ENCODE measurements at regions not wholly inside any gene's neighbourhood (a gene's known extent, or its start where the extent isn't known, plus 50 kb on each side); places are given as distances from the start of the nearest gene placed in this dataset.
"Not testable (repeated sequence)": the region's sequence is repeated elsewhere in the genome, so short reads cannot be mapped to it uniquely, and the experiment has no call there.

DNA sequence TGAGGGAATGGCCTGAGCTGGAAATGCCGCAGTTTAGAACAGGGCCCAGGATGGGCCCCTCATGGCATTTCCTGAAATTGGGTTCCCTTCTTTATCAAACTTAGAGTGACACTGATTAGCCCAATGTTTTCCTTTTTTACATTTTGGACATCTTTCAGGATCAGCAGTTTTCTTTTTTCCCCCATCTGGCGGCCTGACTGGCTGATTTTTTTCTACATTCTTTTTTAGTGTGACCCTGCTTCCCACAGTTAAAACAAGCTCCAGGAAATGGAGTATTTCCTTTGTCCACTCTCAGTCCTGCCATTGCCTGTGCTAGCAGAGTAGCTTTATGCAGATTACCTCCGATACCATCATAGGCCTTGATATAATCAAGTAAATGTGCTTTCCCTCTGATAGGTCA lies 185.8 kb upstream of the IGF1 start:
- DNase-seq (ENCODE audit: low read depth in 3 of 3), result not testable (repeated sequence)

DNA sequence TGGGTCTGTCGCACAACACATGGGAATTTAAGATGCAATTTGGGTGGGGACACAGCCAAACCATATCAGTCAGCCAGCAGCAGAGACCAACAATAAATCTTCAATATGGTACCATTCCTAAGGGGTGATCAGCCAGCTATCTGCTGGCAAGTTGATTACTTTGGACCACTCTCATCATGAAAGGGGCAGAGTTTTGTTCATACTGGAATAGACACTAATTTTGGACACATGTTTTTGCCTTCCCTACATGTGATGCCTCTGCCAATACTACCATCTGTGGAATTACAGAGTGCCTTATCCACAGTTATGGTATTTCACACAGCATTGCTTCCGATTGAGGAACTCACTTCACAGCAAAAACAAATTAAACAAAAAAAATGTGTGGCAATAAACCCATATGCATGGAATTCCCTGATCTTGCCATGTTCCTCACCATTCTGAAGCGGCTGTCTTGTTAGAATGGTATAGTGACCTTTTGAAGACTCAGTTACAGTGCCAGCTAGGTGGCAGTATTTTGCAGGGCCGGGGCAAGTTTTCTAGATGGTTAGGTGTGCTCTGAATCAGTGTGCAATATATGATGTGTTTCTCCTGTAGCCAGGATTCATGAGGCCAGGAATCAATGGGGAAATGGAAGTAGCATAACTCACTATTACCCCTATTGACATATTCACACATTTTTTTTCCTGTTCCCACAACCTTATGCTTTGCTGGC lies 179.0 kb upstream of the IGF1 start:
- no peak for DNase-seq (ENCODE audit: low read depth in 3 of 3)

DNA sequence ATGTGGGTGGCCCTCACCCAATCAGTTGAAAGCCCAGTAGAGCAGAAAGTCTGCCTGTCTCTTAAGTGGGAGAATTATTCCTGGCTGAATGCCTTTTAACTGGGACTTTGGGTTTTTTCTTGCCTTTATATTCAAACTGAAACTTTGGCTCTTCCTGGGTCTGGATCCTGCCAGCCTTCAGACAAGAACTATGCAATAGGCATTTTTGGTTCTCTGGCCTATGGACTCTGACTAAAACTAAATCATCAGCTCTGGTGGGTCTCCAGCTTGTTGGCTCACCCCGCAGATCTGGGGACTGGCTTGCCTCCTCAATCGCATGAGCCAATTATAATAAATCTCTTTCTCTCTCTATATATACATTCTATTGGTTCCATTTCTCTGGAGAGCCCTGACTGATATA lies 173.0 kb upstream of the IGF1 start:
- no peak for DNase-seq (ENCODE audit: low read depth in 3 of 3)

DNA sequence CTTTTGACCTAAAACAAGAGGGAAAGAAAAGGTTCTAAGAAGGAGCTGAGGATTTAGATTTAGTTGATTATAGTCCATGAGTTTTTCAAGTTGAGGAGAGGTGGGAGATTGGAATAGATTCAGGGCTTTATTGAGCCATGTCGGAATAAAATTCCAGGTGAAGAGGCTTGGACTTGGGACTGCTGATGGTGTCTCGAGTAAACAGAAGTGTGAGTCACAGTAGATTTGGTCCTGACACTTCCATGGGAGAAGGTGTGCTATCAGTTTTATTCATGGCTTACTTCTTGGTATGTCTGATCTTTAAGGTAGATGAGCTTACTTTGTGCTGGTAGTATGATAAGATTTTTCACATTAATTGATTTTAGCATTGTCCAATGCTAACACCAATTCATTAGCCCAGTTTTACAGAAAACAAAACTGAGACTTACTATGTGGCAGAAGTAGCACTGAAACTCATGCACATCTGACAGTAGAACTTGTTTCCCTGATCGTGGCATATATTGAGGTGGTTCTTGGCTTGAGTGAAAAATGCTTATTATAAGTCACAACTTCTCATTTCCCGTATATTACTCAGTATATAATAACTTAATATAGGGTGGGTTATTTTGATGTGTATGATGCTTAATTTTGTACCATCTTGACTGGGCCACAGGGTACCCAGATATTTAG lies 172.4 kb upstream of the IGF1 start:
- no peak for DNase-seq (ENCODE audit: low read depth in 3 of 3)

DNA sequence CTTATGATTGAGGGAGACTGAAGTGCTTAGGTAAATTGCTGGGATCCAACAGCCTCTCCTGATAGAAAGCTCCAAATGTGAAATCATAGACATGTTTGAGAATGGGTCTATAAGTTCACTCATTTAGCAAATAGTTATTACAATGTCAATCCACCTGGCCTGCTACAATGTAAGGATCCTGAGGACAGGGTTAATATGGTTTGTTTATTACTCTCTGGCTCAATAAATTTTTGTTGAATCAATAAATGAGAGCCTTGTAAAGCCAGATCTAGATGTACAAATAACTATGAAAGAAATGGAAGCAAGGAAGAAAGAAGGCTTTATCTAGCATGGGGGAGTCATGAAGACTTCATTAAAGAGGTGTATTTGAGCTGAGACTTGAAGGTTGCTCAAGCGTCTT lies 165.6 kb upstream of the IGF1 start:
- DNase-seq (ENCODE audit: low read depth in 3 of 3), result no peak

DNA sequence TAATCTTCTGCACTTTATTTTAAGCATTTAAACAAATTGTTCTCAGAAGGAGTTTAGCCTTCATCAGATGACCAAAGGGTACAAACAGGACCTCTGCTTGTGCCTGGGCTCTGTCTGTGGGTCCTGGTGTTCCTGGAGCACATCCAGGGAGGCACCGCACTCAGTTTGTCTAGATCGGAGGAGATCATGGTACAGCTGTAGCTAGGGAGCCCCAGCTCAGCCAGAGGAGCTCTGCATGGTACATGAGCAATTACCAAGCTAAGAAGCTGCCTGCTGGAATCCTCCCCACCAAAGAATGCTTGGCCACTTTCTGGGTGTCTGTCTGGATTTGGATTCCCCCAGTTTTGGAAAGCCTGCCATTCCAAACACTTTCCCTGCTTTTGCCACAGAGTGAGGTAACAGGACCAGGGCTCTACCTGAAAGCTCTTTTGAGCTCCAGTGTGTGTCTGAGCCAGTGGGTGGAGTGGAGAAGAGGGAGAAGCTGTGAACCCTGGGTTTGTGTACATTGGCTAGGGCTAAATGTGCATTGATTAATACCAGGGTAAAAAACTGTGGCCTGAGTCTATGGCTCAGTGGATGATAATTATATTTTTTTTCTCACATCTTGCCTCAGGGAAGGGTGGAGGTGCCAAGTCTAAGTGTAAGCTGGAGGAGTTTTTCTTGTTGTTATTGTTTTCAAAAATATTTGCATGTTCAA lies 163.7 kb upstream of the IGF1 start:
- no peak for DNase-seq (ENCODE audit: low read depth in 3 of 3)

DNA sequence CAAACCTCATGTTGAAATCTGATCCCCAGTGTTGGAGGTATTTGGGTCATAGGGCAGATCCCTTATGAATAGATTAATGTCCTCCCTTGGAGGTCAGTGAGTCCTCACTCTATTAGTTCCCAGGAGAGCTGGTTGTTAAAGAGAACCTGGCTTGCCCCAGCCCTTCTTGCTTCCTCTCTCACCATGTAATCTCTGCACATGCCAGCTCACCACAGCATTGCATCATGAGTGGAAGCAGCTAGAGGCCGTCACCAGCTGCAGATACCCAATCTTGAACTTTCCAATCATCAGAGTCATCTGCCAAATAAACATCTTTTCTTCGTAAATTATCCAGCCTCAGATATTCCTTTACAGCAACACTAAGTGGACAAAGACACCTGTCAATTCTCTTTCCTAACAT lies 161.8 kb upstream of the IGF1 start:
- DNase-seq (ENCODE audit: low read depth in 3 of 3), result no peak

DNA sequence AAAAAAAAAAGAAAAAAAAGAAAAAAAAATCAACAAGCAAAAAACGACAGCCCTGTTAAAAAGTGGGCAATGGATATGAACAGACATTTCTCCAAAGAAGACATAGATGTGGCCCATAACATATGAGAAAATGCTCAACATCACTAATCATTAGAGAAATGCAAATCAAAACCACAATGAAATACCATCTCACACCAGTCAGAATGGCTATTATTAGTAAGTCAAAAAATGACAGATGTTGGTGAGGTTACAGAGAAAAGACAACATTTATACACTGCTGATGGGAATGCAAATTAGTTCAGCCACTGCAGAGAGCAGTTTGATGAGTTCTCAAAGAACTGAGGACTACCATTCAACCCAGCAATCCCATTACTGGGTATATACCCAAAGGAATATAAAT lies 160.3 kb upstream of the IGF1 start:
- not testable (repeated sequence) for DNase-seq (ENCODE audit: low read depth in 3 of 3)

DNA sequence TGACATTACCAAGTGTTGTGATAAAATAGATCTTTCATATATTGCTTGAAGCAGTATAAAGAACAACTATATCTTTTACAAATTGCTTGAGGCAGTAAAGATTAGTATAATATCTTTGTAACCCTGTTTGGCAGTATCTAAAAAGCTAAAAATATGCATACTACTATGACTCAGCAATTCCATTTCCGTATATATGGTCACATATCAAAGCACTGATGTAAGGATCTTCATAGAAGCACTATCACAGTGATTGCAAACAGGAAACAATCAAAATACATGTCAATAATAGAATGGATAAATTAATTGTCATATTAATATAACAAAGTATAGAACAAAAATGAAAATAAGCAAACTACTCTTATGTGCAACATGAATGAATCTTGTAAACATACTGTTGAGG lies 158.4 kb upstream of the IGF1 start:
- DNase-seq (ENCODE audit: low read depth in 3 of 3), result no peak

DNA sequence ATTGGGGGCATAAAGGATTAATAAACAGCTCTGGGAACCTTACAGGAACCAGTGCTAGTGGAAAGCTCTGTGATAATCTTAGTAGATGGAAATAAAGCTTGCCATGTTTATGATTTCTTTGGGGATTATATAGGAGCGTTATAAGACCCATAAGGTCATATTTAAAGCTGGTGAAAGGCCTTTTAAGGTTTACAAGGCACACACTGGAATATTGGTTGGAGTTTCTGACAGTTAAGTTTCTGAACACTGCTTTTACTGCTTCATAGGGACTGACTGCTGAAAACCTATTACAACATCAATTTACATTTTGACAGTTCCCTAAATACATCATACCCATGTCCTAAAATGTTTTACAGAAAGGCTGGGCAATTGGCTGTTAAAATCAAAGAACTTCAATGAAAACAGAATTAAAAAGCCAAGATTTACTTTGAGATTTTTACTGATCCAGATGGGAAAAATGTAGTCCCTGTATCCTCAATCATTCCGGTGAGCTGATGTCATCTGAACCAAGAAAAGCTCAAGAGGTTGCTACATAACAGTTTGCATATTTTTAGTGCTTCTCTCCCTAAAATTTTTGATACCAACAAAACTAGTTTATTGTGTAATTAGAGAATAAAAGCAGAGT lies 153.7 kb upstream of the IGF1 start:
- DNase-seq (ENCODE audit: low read depth in 3 of 3), result no peak

DNA sequence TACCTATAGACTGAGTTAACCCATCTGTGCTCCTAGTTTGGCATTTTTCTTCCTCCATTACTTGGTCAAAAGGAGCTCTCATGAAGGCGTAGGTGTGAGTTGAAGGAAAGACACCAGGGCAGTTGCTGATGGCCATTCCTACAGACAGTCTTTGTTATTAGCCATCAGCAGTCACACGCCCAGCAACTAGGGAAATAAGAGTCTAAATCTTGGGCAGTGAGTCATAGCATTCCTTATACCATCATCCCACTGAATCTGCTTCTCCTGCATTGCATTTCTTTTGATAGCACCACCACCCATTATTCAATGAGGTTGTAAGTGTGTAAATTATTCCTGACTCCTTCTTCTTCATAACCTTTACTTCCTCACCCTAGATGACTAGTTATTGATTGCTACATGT lies 150.9 kb upstream of the IGF1 start:
- no peak for DNase-seq (ENCODE audit: low read depth in 3 of 3)

DNA sequence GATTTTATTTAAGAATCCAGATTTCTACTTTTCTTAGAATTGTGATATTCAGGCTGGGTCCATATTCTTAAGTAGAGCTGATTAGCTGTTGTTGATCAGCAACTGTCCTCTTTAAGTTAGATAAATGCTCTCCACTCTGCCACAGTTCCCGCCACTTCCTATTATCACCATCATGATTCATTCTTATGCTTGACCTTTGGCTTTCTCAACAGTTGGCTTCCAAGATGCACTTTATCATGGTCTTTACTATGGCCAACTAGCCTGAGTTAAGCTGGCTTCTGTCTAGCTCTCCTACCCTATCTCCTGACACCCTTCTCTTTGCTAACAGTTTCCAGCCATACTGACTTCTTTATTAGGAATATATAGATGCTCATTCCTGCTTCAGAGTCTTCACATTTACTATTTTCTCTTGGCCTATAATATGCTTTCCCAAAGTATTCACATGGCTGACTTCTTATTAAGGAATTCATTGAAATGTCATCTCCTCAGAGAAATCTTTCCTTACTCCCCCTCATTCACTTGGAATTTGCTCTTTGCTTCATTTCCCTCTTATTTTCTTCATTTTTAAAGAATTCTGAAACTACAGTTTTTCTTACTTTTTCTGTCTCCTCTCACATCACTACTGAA lies 149.0 kb upstream of the IGF1 start:
- no peak for DNase-seq (ENCODE audit: low read depth in 3 of 3)

DNA sequence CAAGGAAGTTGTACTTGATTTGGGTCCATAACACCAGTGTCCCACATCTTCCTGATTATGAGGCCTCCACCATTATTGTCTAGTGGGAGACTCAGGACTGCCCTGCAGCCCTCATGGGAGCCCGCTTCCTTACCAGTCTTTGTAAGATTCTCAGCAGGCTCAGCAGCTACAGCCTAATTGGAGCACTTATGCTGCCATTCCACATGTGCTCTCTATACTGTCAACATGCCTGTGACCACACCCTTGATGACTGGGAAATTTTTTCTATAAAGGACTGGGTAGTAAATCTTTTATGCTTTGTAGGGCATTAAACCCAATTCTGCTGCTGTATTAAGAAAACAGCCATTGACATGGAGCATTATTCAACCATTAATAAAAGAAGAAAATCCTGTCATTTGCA lies 145.5 kb upstream of the IGF1 start:
- no peak for DNase-seq (ENCODE audit: low read depth in 3 of 3)

DNA sequence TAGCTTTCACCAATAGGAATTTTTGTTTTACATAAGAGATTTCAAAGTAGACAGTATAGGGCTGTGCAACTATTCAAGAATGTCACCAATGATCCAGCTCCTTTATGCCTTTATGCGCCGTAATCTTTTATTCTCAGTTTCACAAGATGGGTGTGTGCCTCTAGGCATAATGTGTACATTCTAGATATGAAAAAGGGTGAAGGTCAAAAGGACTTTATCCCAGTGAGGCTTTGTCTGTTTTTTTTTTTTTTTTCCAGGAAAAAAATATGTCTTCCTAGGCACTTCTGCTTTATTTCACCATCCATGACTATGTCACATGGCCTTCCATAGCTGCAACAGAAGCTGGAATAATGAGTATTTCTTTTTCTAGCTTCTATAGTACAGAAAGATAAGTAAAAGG lies 142.3 kb upstream of the IGF1 start:
- DNase-seq (ENCODE audit: low read depth in 3 of 3), result no peak

DNA sequence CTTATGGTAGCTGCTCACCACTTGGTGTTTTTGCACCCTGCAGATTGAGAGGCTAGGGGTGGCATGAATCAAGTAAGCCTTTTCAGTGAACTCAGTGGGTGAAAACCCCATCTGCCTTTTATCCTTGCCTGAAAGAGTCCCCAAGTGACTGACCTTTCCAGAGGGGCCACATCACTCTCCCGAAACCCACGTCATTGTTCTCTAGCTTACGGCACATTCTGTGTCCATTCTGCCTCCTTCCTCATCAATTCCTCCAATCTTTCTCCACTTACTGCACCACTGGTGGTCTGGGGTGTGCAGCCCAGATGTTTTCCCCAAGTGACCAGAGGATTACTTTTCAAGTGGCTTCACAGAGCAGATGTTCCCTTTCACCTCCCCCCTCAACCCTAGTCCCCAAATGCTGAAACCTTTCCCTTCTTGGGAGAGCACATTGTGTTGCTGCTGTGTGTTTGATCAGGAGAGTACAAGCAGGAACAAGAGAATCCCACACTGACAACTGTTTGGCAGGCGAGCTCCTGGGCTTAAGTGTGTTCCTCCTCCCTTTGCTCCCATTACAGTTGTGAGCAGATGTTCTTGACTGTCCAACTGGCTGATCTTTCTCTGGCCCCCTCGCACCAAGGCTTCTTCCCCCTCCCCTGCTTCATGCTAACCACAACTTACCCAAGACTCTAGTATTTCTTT lies 138.0 kb upstream of the IGF1 start:
- DNase-seq (ENCODE audit: low read depth in 3 of 3), result no peak

DNA sequence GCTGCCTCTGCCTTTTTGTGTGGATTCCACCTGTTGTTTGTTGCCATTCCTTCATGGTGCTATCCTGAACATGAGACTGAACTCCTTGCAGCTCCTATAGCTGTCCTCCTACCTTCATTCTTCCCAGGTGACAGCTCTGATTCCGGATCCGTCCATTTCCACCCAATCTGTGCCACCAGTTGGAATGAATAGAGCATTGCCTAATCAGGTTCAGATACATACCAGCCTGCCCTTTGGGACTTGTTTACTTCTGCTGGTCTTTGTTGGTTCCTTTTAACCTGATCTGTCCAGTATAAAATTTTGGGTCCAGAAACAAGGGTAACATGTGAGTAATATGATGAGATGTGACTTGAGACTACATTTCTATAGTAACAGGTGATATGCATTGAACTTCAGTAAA lies 136.3 kb upstream of the IGF1 start:
- DNase-seq (ENCODE audit: low read depth in 3 of 3), result no peak

DNA sequence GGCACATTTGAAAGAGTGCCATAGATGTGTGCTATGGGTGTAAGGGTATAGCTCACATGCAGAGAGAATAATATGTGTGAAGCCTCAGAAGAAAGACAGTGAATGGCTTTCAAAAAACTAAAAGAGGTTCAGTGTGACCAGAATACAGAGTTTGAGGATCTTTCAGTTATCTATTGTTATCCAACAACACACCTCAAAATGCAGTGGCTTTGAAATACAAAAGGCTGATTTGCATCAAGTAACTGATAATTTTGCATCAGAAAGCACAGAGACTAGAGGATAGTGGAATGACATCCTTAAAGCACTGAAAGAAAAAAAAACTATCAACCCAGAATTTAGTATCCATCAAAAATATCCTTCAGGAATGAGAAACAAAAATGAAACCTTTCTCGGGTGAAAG lies 131.6 kb upstream of the IGF1 start:
- DNase-seq (ENCODE audit: low read depth in 3 of 3), result no peak

DNA sequence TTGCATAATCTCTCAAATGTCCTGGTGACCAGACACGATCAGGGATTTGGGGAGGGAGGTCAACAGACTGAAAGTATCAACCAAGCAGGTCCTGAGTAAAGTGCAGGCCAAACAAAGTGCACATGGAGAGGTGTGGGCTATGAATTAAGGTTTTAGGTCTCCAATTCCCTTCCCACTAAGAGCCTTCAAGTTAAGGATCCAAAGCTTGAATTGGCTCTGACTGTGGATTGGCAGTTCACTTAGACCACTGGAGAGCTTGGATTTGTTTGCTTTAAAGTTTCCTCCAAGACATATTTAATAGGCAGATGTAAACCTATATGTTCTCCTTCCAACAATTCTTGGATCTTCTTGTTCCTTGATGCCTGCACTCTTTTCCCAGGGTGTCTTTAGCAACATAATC lies 129.6 kb upstream of the IGF1 start:
- no peak for DNase-seq (ENCODE audit: low read depth in 3 of 3)

DNA sequence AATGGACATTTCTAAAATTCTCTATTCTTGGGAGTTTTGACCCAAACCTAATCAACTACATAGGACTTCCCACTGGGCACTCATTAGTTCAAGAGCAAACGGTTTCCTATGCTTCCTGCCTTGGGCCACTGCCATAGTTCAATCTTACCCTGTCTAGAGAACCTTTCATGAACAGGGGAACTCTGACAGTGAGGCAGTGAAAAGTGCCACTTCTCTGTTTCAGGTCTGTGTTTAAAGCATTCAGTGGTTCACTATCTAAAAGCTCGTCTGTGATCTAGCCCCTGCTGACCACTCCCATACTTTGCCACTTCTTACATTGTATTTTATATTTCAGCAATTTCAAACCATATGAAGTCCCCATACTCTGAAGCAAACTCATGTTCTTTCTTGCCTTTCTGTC lies 122.7 kb upstream of the IGF1 start:
- DNase-seq (ENCODE audit: low read depth in 3 of 3), result no peak

DNA sequence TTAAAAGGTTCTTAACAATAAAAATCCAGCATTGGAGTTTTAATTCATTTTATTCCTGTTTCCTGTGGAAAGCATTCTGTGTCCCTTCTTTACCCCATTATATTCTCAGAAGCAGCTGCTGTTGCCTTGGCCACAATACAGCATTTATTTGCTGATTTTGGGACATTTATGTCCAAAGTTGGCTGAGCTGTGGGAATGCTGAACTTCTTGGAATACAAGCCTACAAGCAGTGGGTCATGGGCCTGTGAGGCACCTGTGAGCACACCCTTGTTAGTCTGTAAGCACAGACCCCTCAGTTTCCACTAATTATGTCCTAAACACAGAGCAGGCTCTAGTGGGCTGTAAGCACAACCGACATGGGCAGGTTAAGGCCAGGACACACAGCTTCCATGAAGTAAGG lies 122.2 kb upstream of the IGF1 start:
- no peak for DNase-seq (ENCODE audit: low read depth in 3 of 3)

DNA sequence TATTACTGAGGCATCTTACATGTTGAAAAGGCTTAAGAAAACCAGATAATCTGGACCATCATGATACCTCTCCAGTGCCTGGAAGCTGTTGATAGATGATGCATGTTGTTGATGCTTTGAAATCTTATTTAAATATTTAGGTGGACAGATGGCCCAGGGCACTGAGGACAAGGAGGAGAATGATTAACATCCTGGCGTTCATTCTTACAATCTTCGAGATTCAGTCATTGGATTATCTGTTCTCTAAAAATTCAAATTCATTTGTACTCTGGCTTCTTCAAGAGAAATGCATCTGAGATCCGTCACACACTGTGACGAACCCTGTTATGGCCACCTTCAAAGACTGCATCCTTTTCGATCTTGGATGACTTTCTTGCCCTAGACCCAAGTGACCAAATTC lies 121.3 kb upstream of the IGF1 start:
- no peak for DNase-seq (ENCODE audit: low read depth in 3 of 3)

DNA sequence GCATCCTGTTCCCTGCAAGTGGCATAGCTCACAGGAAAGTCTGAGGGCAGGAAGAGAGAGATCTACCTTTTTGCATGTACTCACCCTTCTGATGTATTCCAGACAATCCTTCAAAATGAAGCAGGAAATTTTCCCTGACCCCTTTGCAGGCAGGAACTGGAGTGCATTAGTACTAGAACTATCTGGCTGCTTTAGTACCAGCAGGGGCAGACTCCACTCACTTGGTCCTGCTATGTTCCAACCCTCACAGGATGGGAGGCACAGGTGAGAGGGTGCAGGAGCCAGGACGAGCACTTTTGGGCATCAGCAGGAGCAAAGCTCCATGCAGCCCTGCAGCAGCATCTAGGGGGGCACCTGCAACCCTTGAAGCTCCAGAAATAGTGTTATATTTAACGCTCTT lies 116.3 kb upstream of the IGF1 start:
- no peak for DNase-seq (ENCODE audit: low read depth in 3 of 3)
